NCI-H1694 treated with DMSO at 0.1 percent for 48 hours (cell line): ENCODE measurements at regions not wholly inside any gene's neighbourhood (a gene's known extent, or its start where the extent isn't known, plus 50 kb on each side); places are given as distances from the start of the nearest gene placed in this dataset.

Experiments
- DNase-seq: peaks from one replicate; lab custom pipeline; 2025; lab: John Stamatoyannopoulos, UW

DNA sequence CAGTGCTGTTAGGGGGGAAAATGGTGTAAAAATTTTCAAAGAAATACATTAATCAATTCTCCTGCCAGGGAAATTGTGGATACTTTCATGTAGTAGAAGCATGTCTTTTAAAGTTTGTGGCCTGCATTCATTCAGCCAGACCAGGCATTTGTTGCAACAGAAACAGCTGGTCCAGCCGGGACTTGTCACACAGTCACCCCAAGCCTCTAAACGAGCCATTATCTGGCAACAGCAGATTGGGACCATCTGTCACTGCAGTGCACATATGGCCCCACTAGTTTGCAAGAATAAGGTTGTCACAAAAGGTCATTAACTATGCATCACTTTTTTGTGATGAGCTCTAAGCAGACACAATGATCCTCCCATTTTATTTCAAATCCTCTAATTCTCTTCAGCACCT is 193.9 kb downstream of the PHLDA1 start:
- DNase-seq: peak; percentile 97

DNA sequence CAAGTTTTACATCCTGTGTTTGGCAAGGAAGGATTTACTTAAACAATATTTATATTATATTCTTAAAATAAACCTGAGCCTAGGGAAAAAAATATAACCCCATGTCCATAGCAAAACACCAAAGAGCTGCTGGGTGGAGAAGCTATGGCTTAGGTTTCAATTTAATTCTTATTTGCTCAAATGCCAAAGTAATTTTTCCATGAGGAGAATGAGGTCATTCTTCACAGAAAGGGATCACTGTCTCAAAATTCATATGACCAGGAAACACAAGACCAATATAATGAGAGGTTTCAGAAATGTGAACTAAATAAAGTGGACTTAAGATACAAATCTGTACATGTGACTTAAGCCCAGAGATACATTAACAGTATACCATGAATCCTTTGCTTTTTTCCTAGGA is 195.0 kb downstream of the PHLDA1 start:
- no peak for DNase-seq

DNA sequence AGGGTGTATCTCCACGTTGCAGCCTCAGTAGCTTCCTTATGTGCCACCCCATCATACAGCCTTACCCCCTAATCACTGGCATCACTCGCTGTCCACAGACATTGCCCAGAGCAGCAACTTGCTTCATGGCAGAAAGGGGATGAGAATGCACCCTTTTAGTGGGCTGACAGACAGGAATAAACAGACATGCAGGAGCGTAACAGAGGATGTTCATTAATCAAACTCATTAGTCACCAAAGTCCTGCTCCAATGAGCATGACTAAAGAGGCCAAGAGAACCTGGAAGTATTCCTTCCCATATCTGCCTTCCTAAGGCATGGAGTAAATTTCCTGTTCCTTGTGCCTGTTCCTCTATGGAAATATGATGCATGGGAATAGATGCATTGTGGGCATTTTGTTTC is 197.0 kb downstream of the PHLDA1 start:
- peak; percentile 74 for DNase-seq

DNA sequence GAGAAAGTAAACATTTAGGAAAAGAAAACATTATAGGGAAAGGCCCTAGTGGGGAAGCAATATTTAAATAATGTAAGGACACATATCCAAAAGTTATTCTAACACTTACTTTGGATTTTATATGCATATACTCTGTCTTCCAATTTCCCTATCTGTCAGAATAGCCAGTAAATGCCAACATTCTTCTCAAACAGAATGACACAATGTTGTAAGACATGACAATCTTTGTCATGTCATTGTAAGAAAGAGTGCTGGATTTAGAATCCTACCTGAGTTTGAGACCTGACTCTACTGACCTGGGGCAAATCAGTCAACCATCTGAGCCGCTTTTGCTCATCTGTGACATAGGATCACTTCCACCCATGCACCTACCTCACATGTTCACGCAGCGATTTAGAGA is 198.3 kb downstream of the PHLDA1 start:
- DNase-seq: no peak

- peak; percentile 56 for DNase-seq
These were observed 200.2 kb downstream of the PHLDA1 start for GRCh38 chr12:75831402-75831801.

DNA sequence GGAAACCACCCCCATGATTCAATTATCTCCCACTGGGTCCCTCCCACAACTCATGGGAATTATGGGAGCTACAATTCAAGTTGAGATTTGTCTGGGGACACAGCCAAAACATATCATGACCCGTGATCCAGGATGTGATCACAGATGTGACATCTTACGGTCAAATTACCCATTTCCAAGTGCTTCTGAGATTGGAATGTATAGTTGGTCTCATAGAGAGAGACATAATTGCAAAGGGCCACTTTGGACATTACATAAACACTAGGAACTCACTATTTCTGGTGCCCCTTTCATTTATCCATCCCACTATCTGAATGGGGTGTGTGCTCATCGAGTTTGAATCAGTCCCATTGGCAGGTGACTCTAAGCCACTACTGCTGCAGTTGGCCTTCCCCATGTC is 204.5 kb downstream of the PHLDA1 start:
- DNase-seq: no peak

GRCh38 chr12:75825686-75826085 is 205.9 kb downstream of the PHLDA1 start:
- no peak for DNase-seq

GRCh38 chr12:75823475-75823874 is 208.1 kb downstream of the PHLDA1 start:
- DNase-seq: no peak

- DNase-seq: no peak
These were observed 209.2 kb downstream of the PHLDA1 start for GRCh38 chr12:75822416-75822815.

- no peak for DNase-seq
These were observed 210.6 kb downstream of the PHLDA1 start for GRCh38 chr12:75820848-75821578.

- DNase-seq: peak; percentile 84
These were observed 211.5 kb downstream of the PHLDA1 start for GRCh38 chr12:75820071-75820470.

DNA sequence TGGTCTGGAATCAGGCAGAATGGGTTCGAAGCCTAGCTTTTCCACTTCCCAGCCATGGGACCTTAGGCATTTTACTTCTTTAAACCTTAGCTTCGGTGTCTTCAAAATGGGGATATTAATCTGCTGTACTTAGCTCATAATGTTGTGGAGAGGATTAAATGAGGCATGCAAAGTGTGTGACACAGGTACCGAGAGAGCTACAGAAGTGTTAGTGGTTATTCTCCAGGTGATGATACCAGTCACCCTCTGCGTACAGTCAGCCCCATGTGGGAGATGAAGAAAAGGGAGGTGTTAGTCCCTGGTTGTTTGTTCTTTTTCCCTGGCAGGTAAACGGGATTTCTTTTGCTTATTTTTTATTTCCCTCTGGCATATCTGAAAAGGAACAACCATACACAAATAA is 212.1 kb downstream of the PHLDA1 start:
- DNase-seq: no peak

DNA sequence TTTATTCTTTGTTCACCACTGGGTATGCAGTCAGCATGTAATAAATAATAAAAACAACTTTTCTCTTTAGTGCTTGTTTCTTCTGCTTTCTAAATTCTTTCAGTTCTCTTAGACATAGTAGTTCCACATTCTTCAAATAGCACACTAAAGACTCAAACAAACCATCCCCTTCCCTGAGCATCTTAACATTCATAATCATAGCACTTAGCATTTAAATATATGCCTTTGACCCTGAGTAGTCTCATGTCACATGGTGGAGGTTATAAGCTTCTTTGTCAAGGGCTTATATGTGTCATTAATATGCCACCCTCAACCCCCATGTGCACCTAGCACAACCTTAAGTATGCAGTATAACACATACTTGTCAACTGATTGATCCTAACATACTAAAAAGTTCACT is 212.7 kb downstream of the PHLDA1 start:
- DNase-seq: no peak

DNA sequence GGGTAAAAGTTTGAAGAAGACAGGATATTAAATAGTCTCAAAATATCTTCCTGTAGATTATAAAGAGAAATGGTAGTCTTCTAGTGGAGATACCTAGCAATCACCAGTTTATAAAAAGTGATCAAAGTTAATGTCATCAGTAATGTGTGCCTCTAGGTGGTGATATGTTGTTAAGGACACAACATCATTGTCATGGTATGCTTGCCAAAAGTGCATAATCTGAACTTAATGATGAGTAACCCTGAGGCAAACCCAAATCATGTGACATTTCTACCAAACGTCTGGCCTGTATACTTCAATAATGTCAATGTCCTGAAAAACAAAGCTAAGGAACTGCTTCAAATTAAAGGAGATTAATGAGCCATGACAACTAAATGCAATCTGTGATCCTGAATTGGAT is 214.7 kb downstream of the PHLDA1 start:
- peak; percentile 93 for DNase-seq

DNA sequence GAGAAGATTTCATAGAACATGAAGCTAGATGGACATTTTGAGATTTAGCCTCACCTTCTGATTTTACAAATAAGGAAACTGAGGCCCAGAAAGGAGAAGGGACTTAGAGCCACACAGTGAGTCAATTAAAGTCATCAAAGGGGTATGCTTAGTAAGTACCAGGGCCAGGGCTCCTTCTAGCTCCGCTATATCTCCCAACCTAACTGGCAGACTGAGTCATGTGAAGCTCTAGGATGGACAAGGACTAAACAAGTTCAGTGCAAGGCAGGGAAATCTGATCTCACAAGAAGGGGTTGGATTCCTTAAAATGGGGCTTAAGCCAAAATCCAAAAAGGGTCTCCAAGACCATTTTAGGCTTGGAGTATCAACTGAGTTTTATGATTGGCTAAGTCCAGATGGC is 215.8 kb downstream of the PHLDA1 start:
- DNase-seq: no peak

DNA sequence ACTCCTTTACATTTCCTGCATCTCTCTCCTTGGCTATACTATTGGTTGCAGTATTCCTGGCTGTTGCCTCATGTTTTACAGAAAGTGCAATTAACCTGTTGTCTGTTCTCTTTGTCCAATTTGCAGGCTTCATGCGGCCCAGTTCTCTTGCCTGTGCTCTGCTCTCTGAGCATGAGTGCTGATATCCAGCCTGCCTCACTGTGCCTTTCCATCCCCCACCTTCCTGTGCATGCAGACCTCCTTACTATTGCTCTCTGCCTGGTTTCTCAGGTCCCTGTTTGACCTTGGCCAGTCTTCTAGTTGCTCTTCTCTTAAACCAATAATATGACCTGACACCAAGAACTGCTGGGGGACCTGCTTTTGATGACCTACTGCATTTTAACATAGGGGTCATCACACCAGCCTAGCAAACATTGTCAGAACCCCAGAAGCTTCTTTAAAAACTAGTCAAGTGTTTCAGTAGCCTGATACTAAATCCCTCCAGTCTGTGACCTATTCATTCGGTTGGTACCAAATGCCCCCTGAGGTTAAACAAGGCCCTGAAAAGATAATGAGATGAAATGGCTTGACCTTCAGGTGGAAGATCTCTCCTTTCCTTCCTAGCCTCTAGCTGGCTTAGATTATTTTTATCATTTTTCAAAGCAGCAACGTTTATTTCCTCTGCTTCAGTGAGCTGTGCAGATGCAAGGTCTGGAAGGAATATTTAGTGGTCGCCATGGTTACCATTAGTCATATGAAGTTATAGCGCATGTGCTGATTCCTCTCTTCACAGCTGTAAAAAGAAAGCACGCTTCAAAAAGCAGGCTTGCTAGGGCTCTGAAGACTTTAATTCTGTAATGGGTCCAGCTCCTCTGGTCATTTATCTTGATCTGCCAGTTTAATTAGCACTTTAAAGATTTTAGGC is 216.5 kb downstream of the PHLDA1 start:
- DNase-seq: peak; percentile 85

DNA sequence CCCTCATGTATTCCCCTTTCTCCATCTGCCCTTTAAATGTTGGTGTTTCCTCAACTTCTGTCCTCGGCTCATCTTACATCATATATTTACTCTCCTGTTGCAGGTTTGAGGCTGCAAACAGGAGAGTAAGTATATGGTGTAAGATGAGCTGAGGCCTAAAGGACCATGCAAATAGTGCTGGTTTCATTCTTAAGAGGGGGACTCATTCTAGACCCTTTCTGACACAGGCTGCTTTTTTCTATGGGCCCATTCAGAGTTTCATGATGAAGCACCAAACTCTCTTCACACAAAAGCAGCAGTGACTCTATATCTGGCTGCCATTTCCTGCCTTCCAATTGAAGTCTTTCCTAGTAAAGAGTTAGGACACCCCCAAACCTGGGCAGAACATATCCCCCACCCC is 218.5 kb downstream of the PHLDA1 start:
- DNase-seq: no peak

GRCh38 chr12:75812271-75813018 is 219.1 kb downstream of the PHLDA1 start:
- peak; percentile 93 for DNase-seq

DNA sequence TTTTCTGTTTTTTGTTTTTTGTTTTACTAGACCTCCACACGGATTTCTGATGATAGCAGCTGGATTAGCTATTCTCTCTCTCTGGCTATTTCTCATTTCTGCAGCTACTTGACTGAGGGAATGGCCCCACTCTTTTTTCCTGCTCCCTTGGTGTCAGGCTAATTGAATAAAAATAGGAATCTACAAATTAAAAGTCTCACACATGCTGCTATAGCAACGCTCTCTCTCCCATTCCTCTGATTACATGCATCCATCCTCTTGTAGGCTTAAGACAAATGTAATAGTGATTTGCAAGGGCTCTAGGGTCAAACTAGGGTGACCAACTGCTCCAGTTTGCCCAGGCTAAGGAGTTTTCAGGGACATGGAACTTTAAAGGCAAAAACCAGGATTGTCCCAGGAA is 221.8 kb downstream of the PHLDA1 start:
- DNase-seq: no peak

- no peak for DNase-seq
These were observed 224.1 kb downstream of the PHLDA1 start for GRCh38 chr12:75807494-75807893.

GRCh38 chr12:75805905-75806304 is 225.7 kb downstream of the PHLDA1 start:
- no peak for DNase-seq

DNA sequence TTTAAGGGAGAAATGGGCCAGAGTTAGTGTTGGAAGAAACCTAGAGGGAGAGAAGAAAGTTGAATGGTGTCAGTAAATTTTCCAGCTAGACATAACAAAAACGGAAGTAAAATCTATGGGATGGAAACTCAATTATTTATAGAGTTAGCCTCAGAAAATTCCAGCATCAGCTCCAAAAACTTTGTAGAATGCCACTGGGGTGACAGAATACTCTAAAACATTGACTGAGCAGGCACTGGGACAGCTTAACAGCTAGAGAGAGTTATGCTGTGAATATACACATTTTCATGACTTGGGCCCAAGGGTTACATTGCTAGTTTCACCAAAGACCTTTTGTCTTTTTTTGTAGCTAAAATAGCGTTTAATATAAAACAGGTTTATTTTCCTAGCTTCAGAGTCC is 226.3 kb downstream of the PHLDA1 start:
- no peak for DNase-seq
